T follicular helper cell (primary cell): ENCODE measurements at regions not wholly inside any gene's neighbourhood (a gene's known extent, or its start where the extent isn't known, plus 50 kb on each side); places are given as distances from the start of the nearest gene placed in this dataset.
"Not testable (repeated sequence)": the region's sequence is repeated elsewhere in the genome, so short reads cannot be mapped to it uniquely, and the experiment has no call there.

Experiments
- DNase-seq: peaks from one replicate; pipeline ENCODE4 v3.0.0-alpha.2; 2020; ENCODE audit warnings: low read depth

DNA sequence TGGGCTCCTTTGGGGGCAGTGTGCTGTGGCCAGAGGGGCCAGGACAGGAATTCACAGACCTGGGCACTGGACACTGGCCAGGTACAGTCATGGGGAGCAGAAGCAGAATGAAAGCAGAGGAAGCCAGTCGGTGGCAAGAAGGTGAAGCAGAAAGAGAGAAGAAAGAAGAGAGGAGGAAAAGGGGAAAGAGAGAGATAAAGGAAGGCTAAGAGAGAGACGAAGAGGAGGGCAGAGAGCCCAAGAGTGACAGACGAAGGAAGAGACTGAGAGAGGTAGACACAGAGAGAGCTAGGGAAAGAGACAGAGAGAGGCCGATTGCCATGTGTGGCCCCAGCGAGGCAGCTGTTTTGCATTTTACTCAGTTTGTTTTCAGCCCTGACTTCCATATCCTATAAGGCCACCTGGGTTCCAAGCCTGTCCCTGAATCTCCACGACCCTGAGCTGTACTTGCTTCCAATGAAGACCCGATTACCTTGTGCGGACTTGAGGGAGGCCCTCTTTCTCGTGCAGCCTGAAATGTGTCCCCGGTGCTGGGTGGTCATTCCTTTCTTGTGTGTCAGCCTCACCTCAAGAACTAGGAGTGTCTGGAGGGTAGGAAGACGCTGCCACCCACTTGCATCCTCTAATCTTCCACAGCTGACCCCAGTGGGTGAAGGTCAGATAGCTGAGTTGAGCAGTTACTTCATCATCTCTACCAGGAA, 73.9 kb downstream of the LSM3 start:
- no peak for DNase-seq

DNA sequence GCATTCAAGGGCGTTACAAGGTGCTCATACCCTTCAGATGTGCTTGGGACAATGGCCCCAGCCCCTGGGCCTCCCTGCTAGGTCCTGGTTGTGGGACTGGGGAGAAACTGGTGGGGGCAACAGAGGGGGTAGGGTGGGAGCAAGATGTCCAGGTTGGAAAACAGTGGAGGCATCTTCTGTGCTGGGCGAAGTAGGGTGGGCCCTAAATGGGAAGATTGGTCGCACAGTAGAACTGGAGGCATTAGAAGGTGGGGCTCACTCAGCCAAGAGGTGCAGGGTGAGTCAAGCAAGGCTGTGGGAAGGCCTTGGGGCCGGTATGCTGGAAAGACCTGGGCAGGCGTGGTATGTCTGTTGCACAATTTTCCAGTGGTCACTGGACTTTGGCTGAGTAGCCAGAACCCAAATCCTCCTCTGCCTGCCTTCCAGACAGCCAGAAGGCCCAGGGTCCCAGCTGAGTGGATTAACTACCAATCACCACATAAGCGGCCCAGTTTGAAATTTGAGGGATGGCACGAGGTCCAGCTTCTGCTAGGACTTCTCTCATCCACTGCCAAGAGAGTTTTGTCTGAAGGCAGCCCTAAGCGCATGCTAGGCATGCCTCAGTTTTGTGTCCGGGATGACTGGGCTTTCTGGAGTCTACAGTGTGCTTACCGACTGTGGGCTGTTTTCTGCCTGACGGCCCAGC, 74.5 kb downstream of the LSM3 start:
- DNase-seq: no peak

DNA sequence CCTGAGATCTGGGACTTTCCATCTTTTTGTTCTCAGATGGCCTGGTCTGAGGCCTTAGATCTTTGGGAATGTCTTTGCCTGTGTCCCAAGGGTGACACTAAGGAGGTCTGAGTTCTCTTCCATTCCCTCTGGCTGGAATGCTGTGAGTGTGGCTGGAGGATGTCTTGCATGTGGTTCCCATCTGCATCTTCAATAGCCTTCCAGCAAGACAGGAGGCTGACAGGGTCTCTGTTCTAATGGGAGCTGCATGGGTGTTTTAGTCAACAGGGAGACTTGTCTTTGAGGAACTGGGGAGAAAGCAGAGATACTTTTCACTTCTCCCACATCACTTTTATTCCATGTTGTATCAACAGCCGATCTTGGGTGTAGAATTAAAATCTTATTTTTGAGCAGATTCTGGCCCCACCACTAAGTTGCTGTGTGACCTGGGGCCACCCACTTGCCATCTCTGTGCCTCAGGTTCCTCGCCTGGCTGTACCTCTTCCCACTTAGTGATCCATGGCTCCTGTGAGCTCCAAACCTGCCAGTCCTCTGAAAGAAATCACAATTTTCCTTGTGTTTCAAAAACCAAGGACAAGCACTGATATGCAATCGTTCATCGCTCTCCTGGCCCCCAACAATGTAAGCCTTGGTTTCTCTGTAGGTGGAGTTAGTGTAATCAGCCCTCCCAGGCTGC, 75.2 kb downstream of the LSM3 start:
- DNase-seq: no peak

DNA sequence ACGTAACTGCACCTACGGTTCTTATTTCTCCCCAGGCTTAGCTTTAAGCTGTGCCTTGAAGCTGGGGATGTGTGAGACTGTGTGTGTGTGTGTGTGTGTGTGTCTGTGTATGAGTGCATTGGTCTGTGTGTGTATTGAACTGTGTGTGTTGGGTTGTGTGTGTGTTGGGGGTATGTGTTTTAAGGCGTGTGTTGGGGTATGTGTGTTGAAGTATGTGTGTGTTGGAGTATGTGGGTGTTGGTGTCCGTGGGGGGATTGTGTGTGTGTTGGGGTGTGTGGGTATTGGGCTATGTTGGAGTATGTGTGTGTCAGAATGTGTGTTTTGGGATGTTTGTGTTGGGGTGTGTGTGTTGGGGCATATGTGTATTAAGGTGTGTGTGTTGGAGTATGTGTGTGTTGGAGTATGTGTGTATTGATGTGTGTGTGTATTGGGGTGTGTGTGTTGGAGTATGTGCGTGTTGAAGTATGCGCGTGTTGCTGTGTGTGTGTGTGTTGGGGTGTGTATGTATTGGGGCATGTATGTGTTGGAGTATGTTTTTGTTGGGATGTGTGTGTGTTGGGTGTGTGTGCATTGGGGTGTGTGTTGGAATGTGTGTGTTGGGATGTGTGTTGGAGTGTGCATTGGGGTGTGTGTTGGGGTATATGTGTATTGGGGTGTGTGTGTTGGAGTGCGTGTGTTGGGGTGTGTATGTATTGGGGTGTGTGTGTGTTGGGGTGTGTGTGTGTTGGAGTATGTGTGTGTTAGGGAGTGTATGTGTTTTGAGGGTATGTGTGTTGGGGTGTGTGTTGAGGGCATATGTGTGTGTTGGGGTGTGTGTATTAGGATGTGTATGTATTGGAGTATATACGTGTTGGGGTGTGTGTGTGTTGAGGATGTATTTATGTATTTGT, 76.4 kb downstream of the LSM3 start:
- no peak for DNase-seq

DNA sequence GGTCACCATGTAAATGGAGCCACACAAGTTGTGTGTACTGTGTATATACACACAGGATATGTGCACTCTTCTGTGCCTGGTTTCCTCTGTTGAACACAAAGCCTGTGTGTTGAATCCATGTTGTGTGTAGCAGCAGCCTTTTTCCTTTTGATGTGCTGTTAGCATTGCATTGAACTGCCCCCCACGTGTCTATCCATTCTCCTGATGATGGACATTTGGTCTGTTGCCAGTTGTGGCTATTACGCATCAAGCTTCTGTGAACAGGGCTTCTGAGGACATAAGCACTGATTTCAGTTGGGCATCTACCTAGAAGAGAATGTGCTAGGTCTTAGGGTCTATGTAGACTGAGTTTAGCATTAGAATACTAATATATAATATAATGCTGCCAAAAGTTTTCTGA, 77.4 kb downstream of the LSM3 start:
- DNase-seq: no peak

DNA sequence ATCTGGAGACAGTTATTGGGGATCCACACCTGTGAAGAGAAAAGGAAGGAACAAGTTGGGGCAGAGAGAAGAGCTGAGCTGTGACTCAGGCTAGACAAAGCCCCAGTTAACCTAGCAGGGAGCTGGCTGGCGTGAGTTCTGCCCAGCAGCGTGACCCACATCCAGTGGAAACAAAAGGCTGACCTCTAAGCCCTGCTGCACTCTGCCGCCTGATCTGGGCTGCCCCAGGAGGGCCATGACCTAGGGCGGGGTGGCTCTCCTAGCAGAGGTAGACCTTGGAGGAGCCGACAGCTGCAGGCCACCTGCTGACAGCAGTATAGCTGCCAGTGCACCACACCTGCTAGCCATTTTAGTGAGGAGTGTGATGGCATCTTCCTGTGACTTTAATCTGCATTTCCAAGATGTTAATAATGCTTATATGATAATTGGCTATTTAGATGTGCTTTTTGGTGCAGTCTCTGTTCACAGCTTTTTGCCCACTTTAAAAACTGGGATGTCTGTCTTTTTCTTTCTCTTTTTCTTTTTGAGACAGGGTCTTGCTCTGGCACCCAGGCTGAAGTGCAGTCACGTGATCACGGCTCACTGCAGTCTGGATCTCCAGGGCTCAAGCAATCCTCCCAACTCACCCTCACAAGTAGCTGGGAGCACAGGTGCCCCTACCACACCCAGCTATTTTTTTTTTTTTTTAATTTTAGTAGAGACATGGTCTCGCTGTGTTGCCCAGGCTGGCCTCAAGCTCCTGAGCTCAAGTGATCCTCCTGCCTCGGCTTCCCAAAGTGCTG, 78.1 kb downstream of the LSM3 start:
- no peak for DNase-seq

DNA sequence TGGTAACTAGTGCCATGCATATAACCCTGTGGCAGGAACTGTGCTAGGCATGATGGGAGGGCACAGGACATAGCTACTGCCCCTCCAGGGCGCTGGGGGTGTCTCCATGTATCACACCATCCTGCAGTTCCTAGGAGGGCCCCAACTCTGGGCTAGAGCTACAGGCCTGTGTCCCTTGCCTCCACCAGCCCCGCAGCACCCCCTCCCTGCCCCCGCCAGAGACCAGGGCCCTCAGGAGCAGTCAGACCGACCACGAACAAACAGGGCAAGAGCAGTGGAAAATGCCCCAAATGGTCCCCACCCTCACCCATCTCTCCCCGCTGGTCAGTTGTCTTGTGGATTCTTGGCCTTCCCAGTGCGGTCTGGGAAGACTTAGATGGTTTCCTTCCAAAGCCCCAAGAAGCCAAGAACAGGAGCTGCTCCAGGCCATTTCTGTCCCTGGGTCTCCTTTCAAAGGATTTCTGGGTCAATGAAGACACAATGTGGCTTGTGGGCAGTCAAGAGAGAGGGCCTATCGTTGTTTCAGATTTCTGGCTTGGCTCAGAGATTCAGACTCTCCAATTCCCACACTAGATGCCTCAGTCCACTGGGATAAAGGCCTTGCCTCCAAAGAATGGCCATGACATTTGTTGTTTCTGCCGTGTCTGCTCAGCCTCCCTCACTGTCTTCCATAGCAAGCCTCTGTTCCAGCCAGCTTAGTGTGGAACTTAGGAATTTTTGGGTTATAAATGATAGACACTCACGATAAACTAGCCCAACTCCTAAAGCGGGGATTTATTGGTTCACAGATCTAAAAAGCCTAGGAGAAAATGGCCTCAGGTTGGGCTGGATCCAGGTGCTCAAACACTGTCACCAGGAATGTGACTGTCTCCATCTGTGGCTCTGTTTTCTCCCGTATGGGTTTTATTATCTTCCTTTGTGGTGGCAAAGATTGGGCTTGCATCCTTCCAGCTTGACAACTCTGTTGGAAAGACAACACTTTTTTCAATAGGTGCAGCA, 80.6 kb downstream of the LSM3 start:
- DNase-seq: no peak

DNA sequence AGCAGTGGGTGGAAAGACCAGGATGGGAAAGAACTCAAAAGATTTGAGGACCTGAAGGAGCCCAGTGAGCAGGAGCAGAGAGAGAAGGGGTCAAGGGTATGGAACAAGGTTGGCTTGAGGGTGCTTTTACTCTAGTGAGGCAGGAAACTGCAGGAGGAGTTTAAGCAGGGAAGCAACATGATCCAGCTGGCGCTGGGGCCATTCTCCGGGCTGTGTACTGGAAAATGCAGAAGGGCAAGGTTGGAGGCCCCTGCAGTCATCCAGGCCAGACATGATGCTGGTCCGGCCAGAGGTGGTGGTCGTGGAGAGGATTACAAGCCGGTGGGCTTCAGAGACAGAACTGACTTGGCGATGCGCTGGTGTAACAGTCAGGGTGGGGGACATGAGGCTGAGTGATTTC, 81.8 kb downstream of the LSM3 start:
- DNase-seq: no peak

DNA sequence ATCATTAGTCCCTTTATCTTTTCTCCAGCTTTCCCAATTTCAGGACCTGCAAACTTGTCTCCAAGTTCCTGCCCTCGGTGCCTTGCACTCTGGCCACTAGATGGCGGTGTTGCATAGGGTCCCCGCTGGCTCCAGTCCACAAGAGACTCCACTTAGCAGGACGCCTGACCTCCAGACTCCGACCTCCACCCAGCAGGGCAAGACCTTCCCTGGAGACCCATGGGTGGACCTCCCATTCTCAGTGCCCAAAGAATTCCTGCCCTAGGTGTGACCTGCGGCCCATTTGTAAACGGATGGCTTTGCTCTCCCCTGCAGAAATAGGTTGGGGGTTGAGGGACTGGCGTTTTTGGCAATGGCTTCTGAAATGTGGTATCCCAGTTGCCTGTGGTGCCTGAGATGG, 82.6 kb downstream of the LSM3 start:
- DNase-seq: peak; percentile 58

DNA sequence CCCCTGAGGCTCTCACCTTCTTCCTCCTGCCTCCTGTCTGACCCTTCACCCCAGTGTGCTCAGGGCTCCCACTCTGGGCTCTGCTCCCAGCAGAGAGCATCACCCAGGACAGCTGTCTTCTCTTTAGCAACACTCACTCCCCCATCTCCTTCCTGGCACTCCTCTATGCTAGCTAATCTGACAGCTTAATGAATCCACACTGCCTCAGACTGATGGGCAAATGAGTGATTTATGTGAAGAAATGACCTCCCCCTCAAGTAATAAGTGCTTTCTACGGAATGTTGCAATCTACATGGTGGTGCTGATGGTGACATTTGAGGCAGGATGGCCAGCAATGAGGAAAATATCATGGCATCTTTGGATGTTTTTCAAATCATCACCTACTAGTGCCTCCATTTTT, 83.6 kb downstream of the LSM3 start:
- DNase-seq: no peak

DNA sequence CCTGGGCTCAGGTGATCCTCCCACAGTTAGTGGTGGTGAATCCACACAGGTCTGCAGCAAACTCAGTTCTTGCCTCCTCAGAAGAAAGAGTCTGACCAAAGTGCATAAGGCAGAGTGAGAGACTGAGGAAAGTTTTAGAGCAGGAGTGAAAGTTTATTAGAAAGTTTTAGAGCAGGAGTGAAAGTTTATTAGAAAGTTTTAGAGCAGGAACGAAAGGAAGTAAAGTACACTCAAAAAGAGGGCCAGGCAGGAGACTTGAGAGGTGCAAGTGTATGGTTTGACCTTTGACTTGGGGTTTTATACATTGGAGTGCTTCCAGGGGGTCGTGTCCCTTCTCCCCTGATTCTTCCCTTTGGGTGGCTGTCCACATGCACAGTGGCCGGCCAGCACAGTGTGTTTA, 84.2 kb downstream of the LSM3 start:
- DNase-seq: no peak

DNA sequence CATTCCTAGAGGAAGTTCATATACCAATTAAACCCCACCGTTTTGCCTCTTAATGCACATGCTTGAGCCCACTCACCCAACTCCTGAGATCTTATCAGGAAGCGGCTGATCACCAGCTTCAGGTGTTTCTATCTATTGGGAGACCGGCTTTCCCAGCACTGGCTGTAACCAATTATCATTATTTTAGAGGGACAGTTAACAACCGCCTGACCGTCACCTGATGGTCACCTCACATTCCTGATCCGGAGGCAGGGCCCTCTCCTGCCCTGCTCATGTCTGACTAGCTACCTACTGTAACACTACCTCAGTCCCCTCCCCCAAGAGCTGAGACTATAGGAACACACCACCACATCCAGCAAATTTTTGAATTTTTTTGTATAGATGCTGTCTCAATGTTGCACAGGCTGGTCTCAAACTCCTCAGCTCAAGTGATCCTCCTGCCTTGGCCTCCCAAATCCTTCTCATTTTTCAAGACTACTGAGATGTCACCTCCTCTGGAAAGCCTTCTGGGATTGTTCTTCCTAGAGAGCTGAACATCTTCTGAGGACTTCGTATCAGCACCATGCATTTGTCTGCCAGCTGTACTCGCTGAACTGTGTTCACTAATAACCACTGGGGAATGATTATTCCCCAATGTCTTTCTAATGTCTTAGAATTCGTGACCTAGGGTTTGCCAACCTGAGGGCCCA, 84.8 kb downstream of the LSM3 start:
- DNase-seq: no peak

DNA sequence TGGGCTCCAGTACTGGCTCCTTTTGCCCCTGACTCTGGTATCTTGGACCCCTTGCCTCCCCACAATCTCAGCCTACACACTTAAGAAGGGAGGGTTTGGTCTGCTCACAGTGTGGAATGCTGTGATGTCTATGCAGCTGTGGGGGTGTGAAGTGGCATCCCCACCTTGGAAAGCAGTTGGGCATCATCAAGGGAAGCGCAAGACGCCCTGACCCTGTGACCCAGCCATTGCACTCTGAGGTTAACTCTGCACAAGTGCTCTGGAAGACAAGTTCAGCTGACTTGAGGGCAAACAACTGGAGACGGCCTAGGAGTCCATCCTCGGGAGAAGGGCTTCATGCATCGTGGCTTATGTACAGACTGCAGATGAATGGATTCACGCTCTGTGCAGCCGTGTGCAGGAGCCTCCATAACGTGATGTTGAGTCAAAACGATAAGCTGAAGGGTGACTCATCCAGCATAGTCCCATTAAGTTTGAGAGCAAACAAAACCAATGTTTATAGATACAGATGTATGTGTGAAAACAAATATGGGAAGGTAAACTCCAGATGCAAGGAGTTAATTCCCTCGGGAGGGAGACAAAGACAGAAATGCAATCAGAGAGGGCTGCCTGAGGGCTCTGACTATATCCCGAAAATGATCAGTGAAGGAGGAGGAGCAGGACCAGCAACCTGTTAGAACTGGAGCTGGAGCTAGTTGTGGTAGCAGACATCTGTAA, 86.8 kb downstream of the LSM3 start:
- DNase-seq: no peak

DNA sequence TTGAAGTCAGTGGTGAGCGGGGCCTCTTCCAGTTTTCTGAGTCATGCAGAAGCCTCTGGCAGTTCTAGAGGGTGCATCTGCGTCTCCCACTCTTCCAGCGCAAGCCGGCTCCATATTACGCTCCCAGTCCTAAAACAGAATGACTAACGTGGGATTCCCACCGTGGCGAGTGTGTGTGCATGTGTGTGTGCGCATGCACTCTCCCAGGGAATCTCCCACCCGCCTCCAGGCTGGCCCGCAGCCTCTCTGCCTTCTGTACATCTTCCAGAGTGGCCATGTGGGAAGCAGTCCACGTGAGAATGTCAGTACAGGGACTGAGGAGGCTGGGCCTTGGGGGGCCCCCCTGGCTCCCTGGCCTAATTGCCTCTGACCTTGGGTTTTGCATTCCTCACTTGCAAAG, 87.7 kb downstream of the LSM3 start:
- DNase-seq: no peak

DNA sequence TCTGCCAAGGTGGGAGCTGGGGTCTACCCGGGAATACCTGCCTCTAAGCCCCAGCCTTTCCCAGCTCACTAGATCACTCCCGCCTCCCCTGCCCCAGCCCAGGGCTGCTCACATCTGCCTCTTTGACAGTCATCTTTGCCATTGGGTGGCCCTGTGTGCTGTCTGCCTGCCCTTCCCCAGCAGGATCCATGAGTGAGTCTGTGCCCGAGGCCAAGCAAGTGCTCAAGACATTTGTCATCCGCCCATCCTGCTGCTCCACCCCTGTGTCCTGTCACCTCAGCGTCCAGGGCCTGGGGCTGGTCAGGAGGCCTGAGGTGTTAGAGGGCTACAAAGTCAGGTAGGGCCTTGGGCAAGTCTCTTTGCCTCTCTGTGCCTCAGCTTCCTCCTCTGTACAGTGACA, 89.4 kb downstream of the LSM3 start:
- no peak for DNase-seq

DNA sequence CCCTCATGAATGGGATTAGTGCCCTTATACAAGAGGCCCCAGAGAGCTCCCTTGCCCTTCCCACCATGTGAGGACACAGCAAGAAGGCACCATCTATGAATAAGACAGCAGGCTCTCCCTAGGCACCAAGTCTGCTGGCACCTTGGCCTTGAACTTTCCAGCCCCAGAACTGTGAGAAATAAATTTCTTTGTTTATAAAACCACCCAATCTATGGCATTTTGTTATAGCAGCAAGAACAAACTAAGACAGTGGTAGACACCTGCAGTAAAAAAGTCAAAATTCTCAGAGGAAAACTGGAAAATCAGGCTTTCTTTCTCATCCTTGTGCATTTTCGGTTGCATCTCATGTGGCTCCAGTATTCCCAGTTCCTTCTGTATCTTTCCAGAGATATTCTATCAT, 90.3 kb downstream of the LSM3 start:
- DNase-seq: no peak

DNA sequence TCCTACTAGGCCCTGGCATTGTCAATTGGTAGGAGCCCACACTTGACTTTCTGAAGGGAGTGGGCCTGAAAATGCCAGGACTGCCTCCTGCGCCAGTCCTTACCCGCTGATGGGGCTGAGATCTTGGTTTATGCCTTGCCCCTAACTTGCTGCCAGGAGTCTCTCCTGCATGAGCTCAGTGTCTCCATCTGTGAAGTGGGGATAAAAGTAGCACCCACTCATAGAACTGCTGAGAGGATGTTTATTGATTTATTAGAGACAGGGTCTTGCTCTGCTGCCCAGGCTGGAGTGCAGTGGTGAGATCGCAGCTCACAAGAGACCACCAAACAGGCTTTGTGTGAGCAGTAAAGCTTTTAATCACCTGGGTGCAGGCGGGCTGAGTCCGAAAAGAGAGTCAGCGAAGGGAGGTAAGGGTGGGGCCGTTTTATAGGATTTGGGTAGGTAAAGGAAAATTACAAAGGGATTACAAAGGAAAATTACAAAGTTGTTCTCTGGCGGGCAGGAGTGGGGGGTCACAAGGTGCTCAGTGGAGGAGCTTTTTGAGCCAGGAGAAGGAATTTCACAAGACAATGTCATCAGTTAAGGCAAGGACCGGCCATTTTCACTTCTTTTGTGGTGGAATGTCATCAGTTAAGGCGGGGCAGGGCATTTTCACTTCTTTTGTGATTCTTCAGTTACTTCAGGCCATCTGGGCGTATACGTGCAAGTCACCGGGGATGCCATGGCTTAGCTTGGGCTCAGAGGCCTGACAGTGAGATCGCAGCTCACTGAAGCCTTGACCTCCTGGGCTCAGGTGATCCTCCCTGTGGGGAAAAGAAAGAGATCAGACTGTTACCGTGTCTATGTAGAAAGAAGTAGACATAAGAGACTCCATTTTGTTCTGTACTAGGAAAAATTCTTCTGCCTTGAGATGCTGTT, 93.7 kb downstream of the LSM3 start:
- not testable (repeated sequence) for DNase-seq
